ENCODE measurements at regions not wholly inside any gene's neighbourhood (a gene's known extent, or its start where the extent isn't known, plus 50 kb on each side); places are given as distances from the start of the nearest gene placed in this dataset.

- no peak overlapping the region for H3K4me3 ChIP-seq
- no peaks in the 10 kb centered on the region for H3K4me1 ChIP-seq
- H3K36me3 ChIP-seq, result no peaks in the 10 kb centered on the region
- no peak for TF ChIP-seq CTCF (IDR thresholded peaks at IDR 0.05)
- DNase-seq (ENCODE audit: low spot score), result no peak
- H3K27ac ChIP-seq, result no peak overlapping the region
- H3K27me3 ChIP-seq, result no peaks in the 10 kb centered on the region
- no peaks in the 10 kb centered on the region for H3K9me3 ChIP-seq
Observed at GRCh38 chr16:5867250-5867649, 769.7 kb upstream of the EEF2KMT start.

GRCh38 chr16:5865236-5865635, 767.6 kb upstream of the EEF2KMT start:
- Histone ChIP-seq H3K27me3 (no peaks in the 10 kb centered on the region), H3K9me3 (no peaks in the 10 kb centered on the region), H3K36me3 (no peaks in the 10 kb centered on the region), H3K27ac (no peak overlapping the region), H3K4me1 (no peaks in the 10 kb centered on the region), H3K4me3 (no peak overlapping the region)
- no peak for DNase-seq (ENCODE audit: low spot score)
- TF ChIP-seq CTCF (IDR thresholded peaks at IDR 0.05), result no peak

- Histone ChIP-seq H3K27ac (no peak overlapping the region), H3K27me3 (no peaks in the 10 kb centered on the region), H3K4me1 (no peaks in the 10 kb centered on the region), H3K9me3 (no peaks in the 10 kb centered on the region), H3K4me3 (no peak overlapping the region), H3K36me3 (no peaks in the 10 kb centered on the region)
- no peak for TF ChIP-seq CTCF (IDR thresholded peaks at IDR 0.05)
- DNase-seq (ENCODE audit: low spot score), result no peak
Observed at GRCh38 chr16:5863071-5863606, 765.5 kb upstream of the EEF2KMT start.

- H3K27ac ChIP-seq, result no peak overlapping the region
- no peaks in the 10 kb centered on the region for H3K4me1 ChIP-seq
- no peak for TF ChIP-seq CTCF (IDR thresholded peaks at IDR 0.05)
- no peaks in the 10 kb centered on the region for H3K9me3 ChIP-seq
- DNase-seq (ENCODE audit: low spot score), result no peak
- H3K4me3 ChIP-seq, result no peak overlapping the region
- H3K27me3 ChIP-seq, result no peaks in the 10 kb centered on the region
- H3K36me3 ChIP-seq, result no peaks in the 10 kb centered on the region
Observed at GRCh38 chr16:5862103-5862840, 764.7 kb upstream of the EEF2KMT start.

- H3K4me1 ChIP-seq, result no peaks in the 10 kb centered on the region
- H3K27me3 ChIP-seq, result no peaks in the 10 kb centered on the region
- H3K27ac ChIP-seq, result no peak overlapping the region
- H3K9me3 ChIP-seq, result no peaks in the 10 kb centered on the region
- no peak for DNase-seq (ENCODE audit: low spot score)
- no peak overlapping the region for H3K4me3 ChIP-seq
- no peak for TF ChIP-seq CTCF (IDR thresholded peaks at IDR 0.05)
- H3K36me3 ChIP-seq, result no peaks in the 10 kb centered on the region
Observed at GRCh38 chr16:5861241-5861640, 763.6 kb upstream of the EEF2KMT start.

GRCh38 chr16:5858180-5858579, 760.6 kb upstream of the EEF2KMT start:
- Histone ChIP-seq H3K36me3 (no peaks in the 10 kb centered on the region), H3K9me3 (no peaks in the 10 kb centered on the region), H3K4me3 (no peak overlapping the region), H3K4me1 (no peaks in the 10 kb centered on the region), H3K27ac (no peak overlapping the region), H3K27me3 (no peaks in the 10 kb centered on the region)
- no peak for DNase-seq (ENCODE audit: low spot score)
- no peak for TF ChIP-seq CTCF (IDR thresholded peaks at IDR 0.05)

All from right atrium auricular region (tissue), 2 donors.